H9 (cell line): ENCODE measurements at regions not wholly inside any gene's neighbourhood (a gene's known extent, or its start where the extent isn't known, plus 50 kb on each side); places are given as distances from the start of the nearest gene placed in this dataset.

Source experiments
- DNase-seq: peaks from one replicate; pipeline ENCODE4 v3.0.0-alpha.2; 2017
- H2AFZ ChIP-seq: one replicate; pipeline ENCODE4 v1.6.1; 2013; ENCODE audit warnings: mild to moderate bottlenecking, low read length, control low read depth, moderate library complexity
- H2AK5ac ChIP-seq: 2 replicates; pipeline ENCODE4 v1.6.1; 2013; ENCODE audit warnings: low read length, control low read depth, mixed read lengths; ENCODE audit not compliant: insufficient read length
- H2BK120ac ChIP-seq: one replicate; pipeline ENCODE4 v1.6.1; 2013; ENCODE audit warnings: low read depth, mild to moderate bottlenecking, low read length, control low read depth, inconsistent platforms; ENCODE audit not compliant: poor library complexity, severe bottlenecking
- H2BK12ac ChIP-seq: 2 replicates; pipeline ENCODE4 v1.6.1; 2013; ENCODE audit warnings: low read length, control low read depth, mixed read lengths, low read depth; ENCODE audit not compliant: insufficient read length
- H2BK15ac ChIP-seq: 2 replicates; pipeline ENCODE4 v1.6.1; 2013; ENCODE audit warnings: low read depth, low read length, control low read depth
- H2BK20ac ChIP-seq: one replicate; pipeline ENCODE4 v1.6.1; 2013; ENCODE audit warnings: low read depth, mild to moderate bottlenecking, low read length, control low read depth, inconsistent platforms; ENCODE audit not compliant: poor library complexity, severe bottlenecking
- H2BK5ac ChIP-seq: 2 replicates; pipeline ENCODE4 v1.6.1; 2013; ENCODE audit warnings: low read length, control low read depth, mixed read lengths; ENCODE audit not compliant: insufficient read length
- H3K14ac ChIP-seq: 2 replicates; pipeline ENCODE4 v1.6.1; 2013; ENCODE audit warnings: low read length, control low read depth; ENCODE audit not compliant: insufficient read depth
- H3K18ac ChIP-seq: 2 replicates; pipeline ENCODE4 v1.6.1; 2013; ENCODE audit warnings: low read depth, mild to moderate bottlenecking, mixed read lengths, low read length, control low read depth; ENCODE audit not compliant: insufficient read length
- H3K23ac ChIP-seq: 2 replicates; pipeline ENCODE4 v1.6.1; 2013; ENCODE audit warnings: low read length, control low read depth, mixed read lengths, low read depth; ENCODE audit not compliant: insufficient read length
- H3K23me2 ChIP-seq: 2 replicates; pipeline ENCODE4 v1.6.1; 2013; ENCODE audit warnings: low read depth, mild to moderate bottlenecking, mixed read lengths, low read length, control low read depth; ENCODE audit not compliant: insufficient read length, poor library complexity, severe bottlenecking
- H3K27ac ChIP-seq: 2 replicates; pipeline ENCODE4 v1.5.1; 2013; ENCODE audit warnings: low read length, control low read depth, mixed read lengths, low read depth; ENCODE audit not compliant: insufficient read length
- H3K27me3 ChIP-seq: 2 replicates; pipeline ENCODE4 v1.6.1; 2013; ENCODE audit warnings: low read length, control low read depth, inconsistent platforms; ENCODE audit not compliant: insufficient read depth
- H3K4ac ChIP-seq: 2 replicates; pipeline ENCODE4 v1.6.1; 2013; ENCODE audit warnings: low read depth, mild to moderate bottlenecking, control low read depth, inconsistent platforms, low read length, moderate library complexity
- H3K4me1 ChIP-seq: 2 replicates; pipeline ENCODE4 v1.6.1; 2013; ENCODE audit warnings: low read length, control low read depth, inconsistent platforms; ENCODE audit not compliant: insufficient read depth
- H3K4me2 ChIP-seq: 2 replicates; pipeline ENCODE4 v1.6.1; 2013; ENCODE audit warnings: low read length, control low read depth, mixed read lengths; ENCODE audit not compliant: insufficient read length, insufficient read depth
- H3K56ac ChIP-seq: 2 replicates; pipeline ENCODE4 v1.6.1; 2013; ENCODE audit warnings: low read depth, mild to moderate bottlenecking, mixed read lengths, low read length, control low read depth; ENCODE audit not compliant: insufficient read length
- H3K79me1 ChIP-seq: 2 replicates; pipeline ENCODE4 v1.6.1; 2013; ENCODE audit warnings: low read depth, mild to moderate bottlenecking, moderate library complexity, low read length, control low read depth, inconsistent platforms; ENCODE audit not compliant: insufficient read depth, poor library complexity, severe bottlenecking
- H3K79me2 ChIP-seq: 2 replicates; pipeline ENCODE4 v1.6.1; 2013; ENCODE audit warnings: low read length, control low read depth, inconsistent platforms; ENCODE audit not compliant: insufficient read depth
- H3K9ac ChIP-seq: 2 replicates; pipeline ENCODE4 v1.6.1; 2013; ENCODE audit warnings: low read length, control low read depth, mixed read lengths; ENCODE audit not compliant: insufficient read length; ENCODE audit errors: extremely low read depth
- H3K9me3 ChIP-seq: one replicate; pipeline ENCODE4 v1.6.1; 2013; ENCODE audit warnings: low read depth, low read length, inconsistent platforms; ENCODE audit not compliant: control insufficient read depth
- H3T11ph ChIP-seq: one replicate; pipeline ENCODE4 v1.6.1; 2013; ENCODE audit warnings: mild to moderate bottlenecking, low read length, control low read depth, inconsistent platforms
- H4K20me1 ChIP-seq: one replicate; pipeline ENCODE4 v1.6.1; 2013; ENCODE audit not compliant: control insufficient read depth, insufficient read length, insufficient read depth
- H4K5ac ChIP-seq: 2 replicates; pipeline ENCODE4 v1.6.1; 2013; ENCODE audit warnings: low read depth, mild to moderate bottlenecking, mixed read lengths, low read length, control low read depth; ENCODE audit not compliant: insufficient read length
- H4K8ac ChIP-seq: replicated peaks from 2 replicates; pipeline ENCODE4 v1.6.1; 2013; ENCODE audit warnings: low read length, control low read depth, mixed read lengths, low read depth; ENCODE audit not compliant: insufficient read length
- H4K91ac ChIP-seq: 2 replicates; pipeline ENCODE4 v1.6.1; 2013; ENCODE audit warnings: low read depth, mild to moderate bottlenecking, moderate library complexity, mixed read lengths, low read length, control low read depth; ENCODE audit not compliant: insufficient read length
- H3K27ac Mint-ChIP-seq, 3 experiments: 2 replicates in 2 of 3; 3 replicates in 1 of 3; pipeline ENCODE4 v1.8.0; 2020 to 2021; ENCODE audit warnings: mixed read lengths in 3 of 3, mild to moderate bottlenecking in 1 of 3, moderate library complexity in 1 of 3
- H3K27me3 Mint-ChIP-seq: 2 replicates; pipeline ENCODE4 v1.8.0; 2021; ENCODE audit warnings: low read depth, mild to moderate bottlenecking, moderate library complexity, mixed read lengths
- H3K36me3 Mint-ChIP-seq, 3 experiments: 2 replicates in 2 of 3; 3 replicates in 1 of 3; pipeline ENCODE4 v1.8.0; 2020 to 2021; ENCODE audit warnings: low read depth in 3 of 3, mixed read lengths in 3 of 3; ENCODE audit not compliant: insufficient read depth in 1 of 3
- H3K4me1 Mint-ChIP-seq, 2 experiments: 2 replicates each; pipeline ENCODE4 v1.8.0; 2020; ENCODE audit warnings: mixed read lengths in 2 of 2
- H3K4me3 Mint-ChIP-seq, 2 experiments: 2 replicates in 1 of 2; 3 replicates in 1 of 2; pipeline ENCODE4 v1.8.0; 2020 to 2021; ENCODE audit warnings: mild to moderate bottlenecking in 2 of 2, mixed read lengths in 2 of 2, moderate library complexity in 1 of 2
- H3K9me3 Mint-ChIP-seq, 2 experiments: 2 replicates in 1 of 2; 3 replicates in 1 of 2; pipeline ENCODE4 v1.8.0; 2020; ENCODE audit warnings: mild to moderate bottlenecking in 2 of 2, mixed read lengths in 2 of 2, moderate library complexity in 1 of 2
- WGBS: extraction: QIAGEN DNeasy Blood & Tissue Kit; methylation state at CpG from one replicate; pipeline ENCODE4 v1.1.7; 2013; ENCODE audit warnings: missing lambda C conversion rate, low lambda C conversion rate, mixed read lengths; ENCODE audit not compliant: insufficient read length; ENCODE audit errors: extremely low coverage; 5-methylcytosine and 5-hydroxymethylcytosine counted together
- TF ChIP-seq, protein P1 (sequence below): fragments of 200-600 bp; sonication (generic); conservative IDR thresholded peaks from 3 replicates; pipeline ENCODE4 v1.8.0; 2021; ENCODE audit warnings: antibody characterized with exemption, mild to moderate bottlenecking

DNA sequence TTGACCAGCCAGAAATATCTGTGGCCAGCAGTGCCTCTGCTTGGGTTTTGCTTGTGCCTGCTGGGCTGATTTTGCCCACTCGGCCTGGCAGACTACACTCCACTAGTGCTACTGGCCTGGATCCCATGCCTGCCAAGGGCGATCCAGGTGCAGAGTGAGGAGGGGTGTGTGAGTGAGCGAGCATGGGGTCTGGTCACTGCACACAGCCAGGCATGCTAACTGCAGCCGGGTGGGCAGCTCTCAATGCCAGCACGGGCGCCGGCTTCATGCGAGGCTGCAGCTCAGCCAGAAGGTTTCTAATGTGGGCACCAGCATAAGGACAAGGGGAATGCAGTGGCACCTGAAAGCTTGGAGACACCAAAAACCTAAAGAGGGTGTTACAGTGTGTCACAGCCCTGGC, 1161.4 kb downstream of the FSTL5 start:
- Histone ChIP-seq H2BK5ac (no peak overlapping the region), H3K23ac (no peak overlapping the region), H3K9me3 (no peaks in the 10 kb centered on the region), H3K27me3 (no peaks in the 10 kb centered on the region), H3K79me2 (no peaks in the 10 kb centered on the region), H3K4me2 (no peak overlapping the region), H2BK120ac (no peak overlapping the region), H2AK5ac (no peak overlapping the region), H2BK15ac (no peak overlapping the region), H3K4me1 (no peaks in the 10 kb centered on the region), H3K14ac (no peak overlapping the region), H3K9ac (no peak overlapping the region), H3K23me2 (no peaks in the 10 kb centered on the region), H4K20me1 (no peaks in the 10 kb centered on the region), H4K5ac (no peak overlapping the region), H3K56ac (no peak overlapping the region), H3K18ac (no peak overlapping the region), H4K91ac (no peak overlapping the region), H2BK20ac (no peak overlapping the region), H2AFZ (no peak overlapping the region), H3K79me1 (no peaks in the 10 kb centered on the region), H3K27ac (no peak overlapping the region), H3T11ph (no peak overlapping the region), H2BK12ac (no peak overlapping the region), H3K4ac (no peak overlapping the region), H4K8ac (no peak overlapping the region)
- Mint-ChIP-seq H3K4me3 (no peak overlapping the region), H3K27ac (no peak overlapping the region), H3K36me3 (peaks cover 3 to 5% (median 5%) of the 10 kb centered on the region in 3 experiments; a peak in 5 of 7 replicates), H3K9me3 (peaks cover 3 to 4% of the 10 kb centered on the region in 2 experiments; a peak in 3 of 5 replicates), H3K27me3 (no peaks in the 10 kb centered on the region), H3K4me1 (no peaks in the 10 kb centered on the region)
- WGBS = no CpG with 5 or more reads among the region's 8 CpGs
- TF ChIP-seq, protein P1, sequence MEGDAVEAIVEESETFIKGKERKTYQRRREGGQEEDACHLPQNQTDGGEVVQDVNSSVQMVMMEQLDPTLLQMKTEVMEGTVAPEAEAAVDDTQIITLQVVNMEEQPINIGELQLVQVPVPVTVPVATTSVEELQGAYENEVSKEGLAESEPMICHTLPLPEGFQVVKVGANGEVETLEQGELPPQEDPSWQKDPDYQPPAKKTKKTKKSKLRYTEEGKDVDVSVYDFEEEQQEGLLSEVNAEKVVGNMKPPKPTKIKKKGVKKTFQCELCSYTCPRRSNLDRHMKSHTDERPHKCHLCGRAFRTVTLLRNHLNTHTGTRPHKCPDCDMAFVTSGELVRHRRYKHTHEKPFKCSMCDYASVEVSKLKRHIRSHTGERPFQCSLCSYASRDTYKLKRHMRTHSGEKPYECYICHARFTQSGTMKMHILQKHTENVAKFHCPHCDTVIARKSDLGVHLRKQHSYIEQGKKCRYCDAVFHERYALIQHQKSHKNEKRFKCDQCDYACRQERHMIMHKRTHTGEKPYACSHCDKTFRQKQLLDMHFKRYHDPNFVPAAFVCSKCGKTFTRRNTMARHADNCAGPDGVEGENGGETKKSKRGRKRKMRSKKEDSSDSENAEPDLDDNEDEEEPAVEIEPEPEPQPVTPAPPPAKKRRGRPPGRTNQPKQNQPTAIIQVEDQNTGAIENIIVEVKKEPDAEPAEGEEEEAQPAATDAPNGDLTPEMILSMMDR = no peak
- no peak for DNase-seq
